ENCODE measurements at regions not wholly inside any gene's neighbourhood (a gene's known extent, or its start where the extent isn't known, plus 50 kb on each side); places are given as distances from the start of the nearest gene placed in this dataset.

DNA sequence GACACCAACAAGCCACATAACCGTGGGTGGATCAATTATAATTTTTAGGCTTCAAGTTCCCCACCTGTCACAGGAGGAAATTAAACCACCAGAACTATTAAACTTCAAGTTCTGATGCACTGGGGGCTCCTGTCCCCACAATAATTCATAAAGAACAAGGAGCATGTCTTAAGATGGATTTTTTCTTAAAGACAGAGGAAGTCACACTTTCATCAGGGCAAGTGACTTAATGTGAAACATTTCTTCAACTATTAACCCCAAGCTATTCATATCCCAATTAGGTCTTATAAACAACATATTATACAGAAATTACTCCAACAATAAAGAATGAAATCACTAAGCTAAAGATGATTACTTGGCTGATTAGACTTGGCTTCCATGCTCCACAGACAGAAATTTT is 292.5 kb downstream of the ETAA1 start:
- TF ChIP-seq CTCF (IDR thresholded peaks at IDR 0.05; ENCODE audit: extremely low read depth, insufficient read depth, missing control alignments), result no peak
- no peak for DNase-seq (ENCODE audit: low spot score)
- in situ Hi-C loops (cut with MboI; ENCODE audit: low pct_unique_long_range_greater_than_20kb, low sequenced_read_pairs, unreplicated experiment), result no loop called here

DNA sequence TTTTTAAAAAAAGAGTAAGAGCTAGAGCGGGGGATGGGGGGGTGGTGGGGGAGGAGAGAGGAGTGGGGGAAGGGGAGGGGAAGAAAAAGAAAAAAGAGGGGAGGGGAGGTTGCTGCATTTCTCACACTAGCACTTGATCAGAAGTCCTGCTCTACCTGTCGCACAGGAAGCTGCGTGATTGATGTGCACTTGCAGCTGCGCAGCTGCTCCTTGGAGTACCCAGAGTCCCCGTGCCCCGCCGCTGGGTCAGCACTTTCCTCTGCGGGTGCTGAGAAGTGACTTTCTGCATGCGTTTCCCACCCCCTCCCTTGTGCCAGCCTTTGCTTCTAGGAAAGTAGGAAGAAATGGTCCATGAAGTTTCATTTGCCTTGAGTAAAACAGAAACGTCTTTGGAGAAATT is 297.3 kb downstream of the ETAA1 start:
- DNase-seq (ENCODE audit: low spot score), result no peak
- no peak for TF ChIP-seq CTCF (IDR thresholded peaks at IDR 0.05; ENCODE audit: extremely low read depth, insufficient read depth, missing control alignments)
- in situ Hi-C loops (cut with MboI; ENCODE audit: low pct_unique_long_range_greater_than_20kb, low sequenced_read_pairs, unreplicated experiment), result no loop called here

- no peak for DNase-seq (ENCODE audit: low spot score)
- TF ChIP-seq CTCF (IDR thresholded peaks at IDR 0.05; ENCODE audit: extremely low read depth, insufficient read depth, missing control alignments), result no peak
- in situ Hi-C loops (cut with MboI; ENCODE audit: low pct_unique_long_range_greater_than_20kb, low sequenced_read_pairs, unreplicated experiment), result no loop called here
These were observed 303.9 kb downstream of the ETAA1 start for GRCh38 chr2:67701011-67701410.

- in situ Hi-C loops (cut with MboI; ENCODE audit: low pct_unique_long_range_greater_than_20kb, low sequenced_read_pairs, unreplicated experiment), result no loop called here
- no peak for TF ChIP-seq CTCF (IDR thresholded peaks at IDR 0.05; ENCODE audit: extremely low read depth, insufficient read depth, missing control alignments)
- DNase-seq (ENCODE audit: low spot score), result no peak
These were observed 305.2 kb downstream of the ETAA1 start for GRCh38 chr2:67702284-67702683.

DNA sequence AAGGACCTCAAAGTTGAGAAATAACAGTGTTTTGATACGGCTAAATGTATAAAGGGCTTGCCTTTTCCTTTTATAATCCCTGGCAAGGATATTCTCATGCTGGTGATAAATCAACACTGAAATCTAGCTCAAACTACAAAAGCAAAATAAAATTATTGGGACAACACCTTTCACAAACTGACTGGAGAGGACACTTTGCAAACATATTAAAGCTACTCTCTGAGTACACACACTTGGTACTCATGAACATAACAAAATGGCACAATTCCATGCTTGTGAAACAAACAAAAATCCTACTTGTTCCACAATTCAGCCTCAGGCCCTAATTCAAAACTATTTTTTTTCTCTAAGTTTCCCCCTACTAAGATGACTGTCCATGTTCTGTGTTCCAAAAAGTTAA is 305.8 kb downstream of the ETAA1 start:
- TF ChIP-seq CTCF (IDR thresholded peaks at IDR 0.05; ENCODE audit: extremely low read depth, insufficient read depth, missing control alignments), result no peak
- in situ Hi-C loops (cut with MboI; ENCODE audit: low pct_unique_long_range_greater_than_20kb, low sequenced_read_pairs, unreplicated experiment), result no loop called here
- DNase-seq (ENCODE audit: low spot score), result no peak

- in situ Hi-C loops (cut with MboI; ENCODE audit: low pct_unique_long_range_greater_than_20kb, low sequenced_read_pairs, unreplicated experiment), result no loop called here
- no peak for TF ChIP-seq CTCF (IDR thresholded peaks at IDR 0.05; ENCODE audit: extremely low read depth, insufficient read depth, missing control alignments)
- DNase-seq (ENCODE audit: low spot score), result no peak
These were observed 308.9 kb downstream of the ETAA1 start for GRCh38 chr2:67706082-67706481.

- no peak for DNase-seq (ENCODE audit: low spot score)
- no peak for TF ChIP-seq CTCF (IDR thresholded peaks at IDR 0.05; ENCODE audit: extremely low read depth, insufficient read depth, missing control alignments)
- in situ Hi-C loops (cut with MboI; ENCODE audit: low pct_unique_long_range_greater_than_20kb, low sequenced_read_pairs, unreplicated experiment), result no loop called here
These were observed 310.8 kb downstream of the ETAA1 start for GRCh38 chr2:67707896-67708295.
